OCI-LY1 (cell line): ENCODE measurements at regions not wholly inside any gene's neighbourhood (a gene's known extent, or its start where the extent isn't known, plus 50 kb on each side); places are given as distances from the start of the nearest gene placed in this dataset.

Source experiments
- H2AFZ ChIP-seq: fragments of 200-600 bp; sonication (generic), shearing (Covaris generic); 2 replicates; pipeline ENCODE4 v1.6.0; 2014; ENCODE audit warnings: antibody characterized with exemption, mild to moderate bottlenecking, low read length
- H3F3A ChIP-seq: fragments of 200-600 bp; sonication (generic), shearing (Covaris generic); 2 replicates; pipeline ENCODE4 v1.6.0; 2014; ENCODE audit warnings: mild to moderate bottlenecking, antibody characterized with exemption, low read length, moderate library complexity; ENCODE audit not compliant: insufficient read depth
- H3K27ac ChIP-seq: fragments of 200-600 bp; sonication (generic); 2 replicates; pipeline ENCODE4 v1.5.1; 2014; ENCODE audit warnings: low read length, mixed run types, mild to moderate bottlenecking, low read depth; ENCODE audit not compliant: poor library complexity, severe bottlenecking
- H3K27me3 ChIP-seq: fragments of 200-600 bp; sonication (generic); 2 replicates; pipeline ENCODE4 v1.6.0; 2014; ENCODE audit warnings: antibody characterized with exemption, mild to moderate bottlenecking, low read length, moderate library complexity; ENCODE audit not compliant: insufficient read depth
- H3K36me3 ChIP-seq: fragments of 200-600 bp; sonication (generic); 2 replicates; pipeline ENCODE4 v1.6.1; 2014; ENCODE audit warnings: mild to moderate bottlenecking, antibody characterized with exemption, low read length, moderate library complexity, mixed read lengths; ENCODE audit not compliant: insufficient read depth
- H3K4me1 ChIP-seq: fragments of 200-600 bp; sonication (generic); 2 replicates; pipeline ENCODE4 v1.5.1; 2014; ENCODE audit warnings: mild to moderate bottlenecking, low read length, moderate library complexity; ENCODE audit not compliant: insufficient read depth, severe bottlenecking
- H3K4me2 ChIP-seq: fragments of 200-600 bp; sonication (generic), shearing (Covaris generic); 2 replicates; pipeline ENCODE4 v1.6.1; 2014; ENCODE audit warnings: low read length
- H3K4me3 ChIP-seq: fragments of 200-600 bp; sonication (generic); 2 replicates; pipeline ENCODE4 v1.5.1; 2014; ENCODE audit warnings: low read length, low read depth, mild to moderate bottlenecking, mixed read lengths; ENCODE audit not compliant: poor library complexity, severe bottlenecking
- H3K79me2 ChIP-seq: fragments of 200-600 bp; shearing (Covaris generic); 2 replicates; pipeline ENCODE4 v1.6.1; 2016; ENCODE audit warnings: mixed run types, low read length, mixed read lengths; ENCODE audit not compliant: insufficient read depth
- H3K9ac ChIP-seq: fragments of 200-600 bp; sonication (generic), shearing (Covaris generic); 2 replicates; pipeline ENCODE4 v1.6.1; 2014; ENCODE audit warnings: mild to moderate bottlenecking, low read length, mixed read lengths
- H3K9me2 ChIP-seq: fragments of 200-600 bp; sonication (generic), shearing (Covaris generic); 2 replicates; pipeline ENCODE4 v1.6.1; 2014; ENCODE audit warnings: low read depth, mild to moderate bottlenecking, low read length, mixed read lengths
- H3K9me3 ChIP-seq: fragments of 200-600 bp; shearing (Covaris generic); 2 replicates; pipeline ENCODE4 v1.6.1; 2014; ENCODE audit warnings: low read length, mixed read lengths
- H4K20me1 ChIP-seq: fragments of 200-600 bp; sonication (generic), shearing (Covaris generic); 2 replicates; pipeline ENCODE4 v1.6.0; 2016; ENCODE audit warnings: mild to moderate bottlenecking, low read length; ENCODE audit not compliant: insufficient read depth
- CTCF ChIP-seq: fragments of 200-600 bp; sonication (generic), shearing (Covaris generic); IDR thresholded peaks from 2 replicates; pipeline ENCODE4 v1.5.1; 2017; ENCODE audit warnings: mild to moderate bottlenecking, antibody characterized with exemption, low read length, moderate library complexity, mixed read lengths
- EZH2 ChIP-seq: fragments of 200-600 bp; sonication (generic), shearing (Covaris generic); IDR thresholded peaks from 2 replicates; pipeline ENCODE4 v1.8.0; 2017; ENCODE audit warnings: borderline replicate concordance, mixed run types, mild to moderate bottlenecking, antibody characterized with exemption, low read length, moderate library complexity, mixed read lengths

GRCh38 chr2:182477774-182478173 is 50.9 kb upstream of the PDE1A start:
- H3K4me2 ChIP-seq = no peak overlapping the region
- no peaks in the 10 kb centered on the region for H3K9me2 ChIP-seq
- no peak overlapping the region for H2AFZ ChIP-seq
- no peaks in the 10 kb centered on the region for H3K27me3 ChIP-seq
- TF ChIP-seq EZH2 (no peak), CTCF (no peak)
- no peaks in the 10 kb centered on the region for H3K4me1 ChIP-seq
- no peaks in the 10 kb centered on the region for H3K79me2 ChIP-seq
- no peak overlapping the region for H3K27ac ChIP-seq
- no peaks in the 10 kb centered on the region for H3F3A ChIP-seq
- H3K4me3 ChIP-seq = no peak overlapping the region
- H3K9ac ChIP-seq = no peak overlapping the region
- no peaks in the 10 kb centered on the region for H3K36me3 ChIP-seq
- no peaks in the 10 kb centered on the region for H3K9me3 ChIP-seq
- no peaks in the 10 kb centered on the region for H4K20me1 ChIP-seq

- Histone ChIP-seq H3K4me3 (no peak overlapping the region), H3K27me3 (no peaks in the 10 kb centered on the region), H4K20me1 (no peaks in the 10 kb centered on the region), H2AFZ (no peak overlapping the region), H3K36me3 (no peaks in the 10 kb centered on the region), H3K79me2 (no peaks in the 10 kb centered on the region), H3K9me3 (no peaks in the 10 kb centered on the region), H3K4me2 (no peak overlapping the region), H3K4me1 (no peaks in the 10 kb centered on the region), H3F3A (no peaks in the 10 kb centered on the region), H3K27ac (no peak overlapping the region), H3K9ac (no peak overlapping the region), H3K9me2 (no peaks in the 10 kb centered on the region)
- TF ChIP-seq EZH2 (no peak), CTCF (no peak)
Observed at GRCh38 chr2:182481676-182482075, 54.8 kb upstream of the PDE1A start.

GRCh38 chr2:182482511-182482910 is 55.7 kb upstream of the PDE1A start:
- no peaks in the 10 kb centered on the region for H3K79me2 ChIP-seq
- no peak overlapping the region for H3K4me3 ChIP-seq
- no peaks in the 10 kb centered on the region for H3K27me3 ChIP-seq
- TF ChIP-seq EZH2 = no peak
- no peak for TF ChIP-seq CTCF
- no peak overlapping the region for H3K4me2 ChIP-seq
- no peaks in the 10 kb centered on the region for H3K36me3 ChIP-seq
- no peaks in the 10 kb centered on the region for H3F3A ChIP-seq
- H3K9me3 ChIP-seq = no peaks in the 10 kb centered on the region
- no peak overlapping the region for H3K9ac ChIP-seq
- H2AFZ ChIP-seq = no peak overlapping the region
- H3K27ac ChIP-seq = no peak overlapping the region
- no peaks in the 10 kb centered on the region for H3K9me2 ChIP-seq
- no peaks in the 10 kb centered on the region for H4K20me1 ChIP-seq
- H3K4me1 ChIP-seq = no peaks in the 10 kb centered on the region
